OCI-M2 (cell line): ENCODE measurements at regions not wholly inside any gene's neighbourhood (a gene's known extent, or its start where the extent isn't known, plus 50 kb on each side); places are given as distances from the start of the nearest gene placed in this dataset.

Source experiments
- DNase-seq: peaks from one replicate; lab custom pipeline; 2025; ENCODE audit not compliant: unreplicated experiment; lab: John Stamatoyannopoulos, UW

DNA sequence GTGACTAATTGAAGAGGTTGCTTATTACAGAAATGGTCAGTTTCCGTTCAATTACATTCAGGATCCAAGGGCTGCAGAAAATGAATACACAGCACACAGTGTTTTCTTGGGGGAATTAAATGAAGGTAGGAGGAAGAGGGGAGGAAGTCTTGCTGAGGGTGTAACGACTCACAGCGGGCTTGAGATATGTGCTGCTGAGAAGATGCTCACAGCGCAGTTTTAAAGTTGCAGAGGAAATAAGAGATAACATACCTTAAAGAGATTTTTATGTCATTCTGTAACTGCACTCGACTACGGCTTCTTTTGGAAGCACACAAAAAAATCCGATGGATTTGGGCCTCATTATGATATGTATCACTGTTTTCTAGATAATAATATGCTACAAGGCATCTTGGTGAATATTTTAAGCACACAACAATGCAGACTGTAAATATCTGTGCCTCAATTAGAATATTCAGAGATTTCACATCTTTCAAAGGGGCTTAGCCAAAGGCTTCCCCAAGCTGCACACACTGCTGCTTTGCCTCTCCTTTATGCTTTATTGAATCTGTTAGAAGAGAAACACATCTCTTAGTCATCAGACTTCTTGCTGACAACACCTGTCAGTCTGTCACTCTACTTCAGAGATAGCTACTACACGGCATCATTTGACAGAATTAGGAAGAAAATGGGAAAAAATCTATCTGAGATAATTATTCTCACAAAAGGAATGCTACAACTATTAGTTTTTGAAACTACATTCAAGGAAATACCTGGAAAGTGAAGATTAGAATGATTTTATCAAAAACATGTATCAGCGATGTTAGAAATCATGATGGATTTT, 773.2 kb downstream of the OTOL1 start:
- DNase-seq = no peak

- DNase-seq = no peak
Measured at GRCh38 chr3:162274070-162274469, 777.5 kb downstream of the OTOL1 start.

DNA sequence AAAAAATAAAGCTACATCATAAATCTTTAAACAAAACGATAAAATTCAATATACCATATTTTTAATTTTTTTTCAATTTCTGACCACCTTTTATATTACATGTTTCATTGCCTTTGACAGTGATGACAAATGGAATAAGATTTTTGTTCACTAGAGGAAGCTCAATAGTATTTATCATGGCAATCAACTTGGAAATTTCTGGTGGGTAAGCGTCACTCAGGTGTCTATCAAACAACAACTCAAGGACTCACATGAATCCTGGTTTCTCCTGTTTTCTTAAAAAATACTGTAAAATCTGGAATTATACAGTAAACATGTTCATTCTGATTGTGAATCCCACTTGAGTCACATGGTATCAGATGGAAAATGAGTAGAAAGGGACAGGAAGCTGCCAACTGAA, 782.2 kb downstream of the OTOL1 start:
- no peak for DNase-seq

- DNase-seq = no peak
Measured at GRCh38 chr3:162285259-162285658, 788.7 kb downstream of the OTOL1 start.

DNA sequence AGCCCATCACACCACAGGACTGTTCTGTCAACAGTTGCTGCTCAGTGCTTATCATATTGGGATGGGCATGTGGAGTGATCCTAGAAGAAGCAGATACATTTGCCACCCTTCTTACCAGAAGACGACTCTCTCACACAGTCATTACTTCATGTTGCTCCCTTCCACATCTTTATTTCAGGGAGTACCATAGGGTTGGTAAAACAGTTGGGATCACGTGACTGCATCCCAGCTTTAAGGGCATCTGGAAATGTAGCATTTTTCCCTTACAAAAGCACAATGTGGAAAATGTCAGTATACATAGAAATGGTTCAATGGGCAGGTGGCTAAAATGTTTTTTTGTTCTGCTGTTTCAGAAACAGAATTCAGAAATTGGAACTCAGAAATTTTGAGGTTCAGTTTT, 791.0 kb downstream of the OTOL1 start:
- no peak for DNase-seq

DNA sequence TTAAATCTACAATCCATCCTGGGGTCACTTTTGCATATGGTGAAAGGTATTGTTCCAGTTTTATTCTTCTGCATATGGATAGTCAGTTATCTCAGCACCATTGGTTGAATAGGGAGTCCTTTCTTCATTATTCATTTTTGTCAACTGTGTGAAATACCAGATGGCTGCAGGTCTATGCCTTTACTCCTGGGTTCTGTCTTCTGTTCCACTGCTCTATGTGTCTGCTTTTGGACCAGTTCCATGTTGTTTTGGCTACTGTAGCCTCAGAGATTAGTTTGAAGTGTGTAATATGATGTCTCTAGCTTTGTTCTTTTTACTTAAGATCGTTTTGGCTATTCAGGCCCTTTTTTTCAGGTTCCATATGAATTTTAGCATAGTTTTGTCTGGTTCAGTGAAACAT, 795.8 kb downstream of the OTOL1 start:
- DNase-seq = no peak

DNA sequence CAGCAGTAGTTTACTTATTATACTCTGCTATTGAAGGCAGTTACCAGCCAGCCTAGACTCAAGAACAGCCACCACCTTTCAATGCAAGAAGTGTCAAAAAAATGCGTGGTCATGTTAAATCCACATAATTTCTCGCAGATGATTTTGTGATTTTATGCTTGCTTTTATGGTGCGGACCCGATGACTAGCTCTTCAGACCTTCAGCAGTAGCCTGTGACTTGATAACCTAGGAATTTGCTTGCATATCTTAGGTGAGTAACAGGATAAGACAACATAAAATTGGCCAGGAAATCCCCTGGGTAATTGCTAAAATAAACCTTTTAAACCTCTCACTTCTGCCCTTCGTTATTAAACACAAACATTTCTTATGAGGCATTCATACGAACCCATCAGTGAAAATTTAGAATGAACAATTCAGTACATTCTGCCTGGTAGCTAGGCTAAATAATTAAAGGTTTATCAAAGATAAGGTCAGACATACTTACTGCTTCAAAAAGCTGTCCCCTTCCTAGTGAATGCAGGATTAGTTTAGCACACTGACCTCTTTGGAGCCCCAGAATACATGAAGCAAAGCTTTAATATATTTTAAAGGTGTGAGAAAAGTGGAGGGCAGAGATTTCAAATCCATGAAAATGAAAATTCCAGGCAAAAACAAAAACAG, 798.8 kb downstream of the OTOL1 start:
- DNase-seq = no peak

- DNase-seq = no peak
Measured at GRCh38 chr3:162302983-162303624, 806.5 kb downstream of the OTOL1 start.

- DNase-seq = no peak
Measured at GRCh38 chr3:162317046-162317445, 820.4 kb downstream of the OTOL1 start.

DNA sequence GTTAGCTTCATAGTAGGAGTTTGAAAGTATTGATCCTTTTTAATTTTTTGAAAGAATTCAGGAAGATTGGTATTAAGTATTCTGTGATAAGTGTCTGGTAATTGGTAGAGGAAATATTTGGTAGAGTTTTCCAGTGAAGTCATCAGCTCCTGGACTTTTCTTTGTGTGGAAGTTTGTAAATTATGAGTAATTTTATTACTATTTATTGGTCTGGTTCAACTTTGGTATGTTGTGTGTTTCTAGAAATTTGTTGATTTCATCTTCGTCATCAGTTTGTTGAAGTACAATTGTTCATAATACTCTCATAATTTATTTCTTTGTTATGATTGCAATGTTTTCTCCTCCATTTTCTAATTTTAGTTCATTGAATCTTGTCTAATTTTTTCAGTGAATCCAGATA, 832.0 kb downstream of the OTOL1 start:
- no peak for DNase-seq

DNA sequence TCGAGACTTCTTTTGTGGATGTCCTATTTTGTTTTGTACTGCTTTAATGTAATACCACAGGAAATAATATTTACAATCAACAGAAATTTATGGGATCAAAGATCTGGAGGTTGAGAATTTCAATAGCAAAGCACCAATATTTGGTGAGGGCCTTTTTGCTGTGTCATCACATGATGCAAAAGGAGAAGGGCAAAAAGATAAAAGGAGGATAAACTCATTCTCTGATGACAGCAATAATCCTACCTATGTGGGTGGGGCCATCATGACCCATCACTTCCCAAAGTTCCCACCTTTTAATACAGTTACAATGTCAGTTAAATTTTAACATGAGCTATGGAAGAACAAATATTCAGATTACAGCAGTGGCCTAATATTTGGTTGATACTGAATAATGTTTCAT, 832.9 kb downstream of the OTOL1 start:
- no peak for DNase-seq

DNA sequence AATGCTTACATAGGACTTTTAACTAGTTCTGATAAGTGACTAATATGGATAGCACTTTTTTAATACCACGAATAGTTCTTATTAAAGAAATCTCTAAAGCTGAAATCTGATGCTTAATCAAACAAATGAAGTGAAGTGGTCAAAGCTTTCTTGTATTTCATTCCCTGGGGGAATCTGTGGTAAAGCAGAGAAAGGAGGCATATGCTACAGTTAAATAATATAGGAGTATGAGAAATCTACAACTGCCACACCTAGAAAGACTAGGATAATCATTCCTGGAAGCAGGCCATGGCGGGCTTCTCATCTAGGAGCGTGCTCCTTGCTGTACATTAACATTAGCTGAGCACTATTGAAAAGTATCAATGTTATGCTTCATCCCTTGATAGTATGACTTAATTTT, 835.7 kb downstream of the OTOL1 start:
- no peak for DNase-seq

GRCh38 chr3:162334537-162334936, 837.9 kb downstream of the OTOL1 start:
- no peak for DNase-seq

DNA sequence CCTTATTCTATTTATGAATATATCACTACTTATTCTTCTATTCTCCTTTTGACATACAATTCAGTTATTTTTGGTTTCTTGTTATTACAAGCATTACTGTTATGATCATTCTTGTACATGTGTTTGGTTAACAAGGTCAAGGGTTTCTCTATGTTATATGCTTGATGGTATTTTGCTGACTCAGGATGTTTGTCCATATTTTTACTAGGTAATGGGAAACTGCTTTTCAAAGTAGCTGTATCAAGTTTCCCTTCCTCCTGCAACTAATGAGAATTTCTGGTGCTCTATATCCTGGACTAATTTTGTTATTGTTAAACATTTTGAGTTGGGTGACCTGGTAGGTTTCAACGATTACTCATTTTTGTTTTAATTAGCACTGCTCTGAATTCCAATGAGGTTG, 841.0 kb downstream of the OTOL1 start:
- no peak for DNase-seq

GRCh38 chr3:162338514-162338913, 841.9 kb downstream of the OTOL1 start:
- no peak for DNase-seq

- DNase-seq = no peak
Measured at GRCh38 chr3:162348912-162349311, 852.3 kb downstream of the OTOL1 start.

DNA sequence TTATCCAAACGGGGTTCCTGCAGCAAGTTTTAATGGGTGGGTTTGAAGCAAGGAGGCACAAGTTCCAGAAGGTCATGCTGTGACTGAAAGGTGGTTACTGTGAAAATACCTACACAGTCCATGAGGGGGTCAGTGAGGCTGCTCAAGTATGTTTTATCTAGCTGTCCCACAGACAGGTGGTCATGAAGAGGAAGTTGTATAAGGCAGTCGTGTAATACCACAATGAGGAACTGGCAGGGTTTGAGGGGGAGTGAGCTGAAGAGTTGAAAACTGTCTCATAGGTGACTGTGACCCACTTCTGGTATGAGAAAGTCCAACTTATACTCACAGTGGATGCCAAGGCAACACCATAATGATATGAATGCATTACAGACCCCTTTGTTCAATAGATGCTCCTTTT, 856.8 kb downstream of the OTOL1 start:
- DNase-seq = no peak

DNA sequence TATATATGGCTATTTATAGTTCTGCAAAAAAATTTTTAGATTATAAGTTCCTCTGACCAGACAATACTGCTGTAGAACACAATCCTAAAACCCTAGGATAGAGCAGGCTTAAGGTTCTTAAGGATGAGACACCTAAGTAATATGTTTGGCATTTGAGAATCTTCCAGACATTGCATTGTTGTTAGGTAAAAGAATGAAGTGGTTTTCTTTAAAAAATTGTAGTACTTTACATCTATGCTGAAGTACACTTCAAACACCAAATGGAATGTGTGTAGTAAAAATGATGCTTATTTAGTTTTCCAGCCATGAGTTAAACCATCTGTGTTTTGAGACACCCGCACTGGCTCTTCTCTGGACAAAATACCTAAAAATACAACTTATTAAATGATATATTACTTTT, 857.7 kb downstream of the OTOL1 start:
- no peak for DNase-seq

GRCh38 chr3:162365066-162365719, 868.6 kb downstream of the OTOL1 start:
- no peak for DNase-seq

DNA sequence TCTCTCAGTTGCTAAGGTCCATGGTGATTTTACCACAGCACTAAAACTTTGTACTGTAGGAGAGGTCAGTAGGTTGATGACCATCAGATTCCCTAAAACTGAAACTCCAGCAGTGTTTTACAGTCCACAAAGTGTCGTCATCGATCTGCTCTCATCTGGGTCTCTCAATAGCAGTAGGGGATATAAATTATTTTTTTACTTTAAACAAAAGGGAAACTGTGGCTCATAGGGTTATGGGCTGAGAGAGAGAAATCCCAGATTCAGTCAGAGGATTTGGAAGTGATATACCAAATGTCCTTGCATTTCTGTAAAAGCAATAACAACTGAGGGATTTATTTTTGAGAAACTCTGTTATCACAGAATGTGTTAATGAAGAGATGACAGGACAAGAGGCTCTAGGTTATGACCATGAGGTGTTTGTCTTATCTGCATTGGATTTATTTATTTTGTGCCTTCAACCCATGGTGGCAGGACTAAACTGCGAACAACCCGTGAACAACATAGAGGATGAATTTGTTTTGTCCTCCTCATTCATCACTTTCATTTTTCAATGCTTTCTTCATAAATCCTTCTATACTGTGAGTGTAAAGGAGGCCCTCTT, 869.7 kb downstream of the OTOL1 start:
- no peak for DNase-seq
